HK-2 (cell line): ENCODE measurements at regions not wholly inside any gene's neighbourhood (a gene's known extent, or its start where the extent isn't known, plus 50 kb on each side); places are given as distances from the start of the nearest gene placed in this dataset.
"Not testable (repeated sequence)": the region's sequence is repeated elsewhere in the genome, so short reads cannot be mapped to it uniquely, and the experiment has no call there.

Experiments used
- DNase-seq: peaks from one replicate; pipeline ENCODE4 v3.0.0-alpha.2; 2018; ENCODE audit not compliant: unreplicated experiment

GRCh38 chr12:73517859-73518258 is 1019.8 kb upstream of the ATXN7L3B start:
- no peak for DNase-seq

DNA sequence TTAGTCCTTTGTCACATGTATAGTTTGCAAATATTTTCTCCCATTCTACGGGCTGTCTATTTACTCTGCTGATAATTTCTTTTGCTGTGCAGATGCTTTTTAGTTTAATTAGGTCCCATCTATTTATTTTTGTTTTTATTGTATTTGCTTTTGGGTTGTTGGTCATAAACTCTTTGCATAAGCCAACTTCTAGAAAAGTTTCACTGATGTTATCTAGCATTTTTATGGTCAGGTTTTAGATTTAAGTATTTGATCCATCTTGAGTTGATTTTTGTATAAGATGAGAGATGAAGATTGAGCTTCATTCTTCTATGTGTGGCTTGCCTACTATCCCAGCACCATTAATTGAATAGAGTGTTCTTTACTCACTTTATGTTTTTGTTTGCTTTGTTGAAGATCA is 1008.4 kb upstream of the ATXN7L3B start:
- DNase-seq, result no peak

DNA sequence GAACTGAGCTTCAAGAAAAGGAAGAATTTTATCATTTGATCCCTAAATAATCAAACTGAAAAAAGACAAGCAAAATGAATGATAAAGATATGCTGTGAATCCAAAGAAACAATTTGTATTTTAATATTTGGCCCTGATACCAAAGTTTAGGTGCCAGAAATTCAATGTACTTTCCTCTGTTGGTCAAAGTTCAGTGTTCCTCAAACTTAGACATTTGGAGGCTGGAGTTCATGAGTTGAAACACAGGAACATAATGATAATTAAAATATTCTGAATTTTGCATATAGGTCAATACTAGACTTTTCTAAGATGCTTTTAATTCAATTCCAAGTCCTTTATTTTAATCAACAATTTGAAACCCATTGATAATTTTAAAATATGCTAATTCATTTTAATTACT is 1007.7 kb upstream of the ATXN7L3B start:
- no peak for DNase-seq

GRCh38 chr12:73531752-73532151 is 1005.9 kb upstream of the ATXN7L3B start:
- DNase-seq, result no peak

DNA sequence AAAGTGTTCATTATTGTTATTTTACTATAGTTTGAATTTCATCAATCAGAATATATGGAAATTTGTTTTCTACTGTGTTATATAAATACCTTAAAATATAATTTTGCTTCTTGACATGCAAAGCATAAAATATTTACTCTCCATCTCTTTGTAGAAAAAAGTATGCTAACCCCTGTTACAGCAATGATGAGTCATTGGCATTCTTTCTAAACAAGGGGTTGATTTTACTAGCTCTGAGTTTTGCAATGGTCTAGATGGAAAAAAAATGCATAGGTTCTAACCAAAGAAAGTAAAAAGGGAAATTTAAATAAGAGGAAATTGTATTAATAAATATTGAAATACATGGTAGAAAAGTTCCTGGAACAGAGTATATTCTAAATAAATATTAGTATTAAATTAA is 990.2 kb upstream of the ATXN7L3B start:
- no peak for DNase-seq

DNA sequence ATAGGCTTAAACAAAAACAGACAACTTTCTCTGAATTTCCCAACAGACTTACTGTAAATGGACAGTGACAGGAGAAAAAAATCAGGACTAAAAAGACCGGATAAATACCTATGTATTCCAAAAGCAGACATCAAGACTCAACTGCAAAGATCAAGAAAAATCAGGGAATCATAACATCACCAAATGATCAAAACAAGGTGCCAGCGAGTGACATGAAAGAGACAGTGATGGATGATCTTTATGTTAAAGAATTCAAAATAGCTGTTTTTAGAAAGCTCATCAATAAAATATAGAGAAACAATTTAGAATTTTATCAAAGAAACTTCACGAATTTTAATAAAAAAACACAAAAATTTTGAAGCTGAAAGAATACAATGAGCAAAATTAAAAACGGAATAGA is 952.5 kb upstream of the ATXN7L3B start:
- DNase-seq, result no peak

- no peak for DNase-seq
Observed at GRCh38 chr12:73589220-73589619, 948.4 kb upstream of the ATXN7L3B start.

- no peak for DNase-seq
Observed at GRCh38 chr12:73598626-73599025, 939.0 kb upstream of the ATXN7L3B start.

DNA sequence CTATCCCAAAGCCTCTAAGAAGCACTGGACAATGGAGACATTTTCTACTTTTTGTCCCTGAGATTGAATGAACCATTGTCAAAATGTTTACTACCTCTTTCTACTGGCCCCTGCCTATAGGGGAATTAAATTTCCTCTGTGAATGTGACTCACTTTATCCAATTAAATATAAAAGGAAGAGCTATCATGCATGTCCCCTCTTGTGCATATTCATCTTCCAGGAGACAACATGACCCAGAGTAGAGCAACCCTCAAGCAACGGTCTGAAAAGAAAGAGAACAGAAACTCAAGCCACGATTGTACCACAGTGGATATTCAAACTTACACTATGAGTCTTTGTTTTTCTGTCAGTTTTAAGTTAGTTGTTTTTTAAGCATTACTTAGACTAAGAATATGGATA is 938.4 kb upstream of the ATXN7L3B start:
- no peak for DNase-seq

DNA sequence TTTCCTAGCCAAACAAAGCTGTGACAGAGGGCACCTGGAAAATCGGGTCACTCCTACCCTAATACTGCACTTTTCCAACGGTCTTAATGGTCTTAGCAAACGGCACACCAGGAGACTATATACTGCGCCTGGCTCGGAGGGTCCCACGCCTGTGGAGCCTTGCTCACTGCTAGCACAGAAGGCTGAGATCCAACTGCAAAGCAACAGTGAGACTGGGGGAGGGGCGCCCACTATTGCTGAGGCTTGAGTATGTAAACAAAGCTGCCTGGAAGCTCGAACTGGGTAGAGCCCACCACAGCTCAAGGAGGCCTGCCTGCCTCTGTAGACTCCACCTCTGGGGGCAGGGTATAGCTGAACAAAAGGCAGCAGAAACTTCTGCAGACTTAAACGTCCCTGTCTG is 931.7 kb upstream of the ATXN7L3B start:
- not testable (repeated sequence) for DNase-seq

DNA sequence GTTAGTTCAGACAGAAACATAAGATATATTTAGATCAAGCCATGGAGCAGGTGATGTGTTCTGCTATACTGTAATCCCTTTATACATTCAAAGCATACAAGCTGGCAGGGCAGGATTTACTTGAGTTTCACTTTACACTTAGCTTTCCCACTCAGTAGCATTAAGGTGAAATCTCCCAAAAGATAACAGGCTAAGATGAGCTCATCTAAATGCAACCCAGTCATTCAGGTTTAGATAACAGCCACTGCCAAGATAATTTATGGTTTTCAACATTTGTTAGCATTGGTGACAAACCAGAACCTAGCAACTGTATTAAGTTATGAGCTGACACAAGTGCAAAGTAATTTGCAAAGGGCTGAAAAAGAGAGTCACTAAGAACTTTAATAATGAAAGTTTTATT is 925.1 kb upstream of the ATXN7L3B start:
- DNase-seq, result no peak

GRCh38 chr12:73623421-73623820 is 914.2 kb upstream of the ATXN7L3B start:
- no peak for DNase-seq

DNA sequence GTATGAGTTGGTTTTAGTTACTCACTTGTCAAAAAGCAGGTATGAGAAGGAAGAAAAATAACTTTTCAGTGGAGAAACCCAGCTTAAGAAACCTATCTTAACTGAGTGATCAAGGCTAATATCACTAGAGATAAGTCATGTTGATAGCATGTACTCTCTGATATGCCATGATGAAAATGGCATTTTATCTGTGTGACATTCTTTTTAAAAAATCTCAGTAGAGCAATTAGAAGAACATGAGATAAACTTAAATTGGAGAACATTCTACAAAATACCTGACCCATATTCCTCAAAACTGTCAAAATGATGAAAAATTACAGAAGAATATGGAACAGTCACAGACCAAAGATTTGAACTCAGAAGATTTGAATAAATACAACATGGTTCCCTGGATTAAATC is 912.4 kb upstream of the ATXN7L3B start:
- no peak for DNase-seq

DNA sequence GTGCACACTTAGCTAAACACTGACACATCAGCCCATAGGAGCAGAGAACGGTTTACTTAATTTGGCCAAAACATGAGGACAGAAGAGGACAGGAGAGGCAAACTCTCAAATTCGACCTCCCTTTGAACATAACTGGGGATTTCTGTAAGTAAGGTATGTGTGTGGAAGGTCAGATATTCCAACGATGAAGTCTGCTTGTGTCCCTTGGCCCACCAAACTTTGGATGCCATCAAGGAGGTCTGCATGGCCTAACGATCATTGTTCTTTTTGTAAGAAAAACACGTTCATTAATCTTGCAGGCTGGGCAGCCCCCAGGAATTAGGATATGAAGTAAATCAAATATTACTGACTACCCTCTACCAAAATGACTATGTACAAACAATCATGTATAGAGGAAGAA is 908.5 kb upstream of the ATXN7L3B start:
- no peak for DNase-seq

DNA sequence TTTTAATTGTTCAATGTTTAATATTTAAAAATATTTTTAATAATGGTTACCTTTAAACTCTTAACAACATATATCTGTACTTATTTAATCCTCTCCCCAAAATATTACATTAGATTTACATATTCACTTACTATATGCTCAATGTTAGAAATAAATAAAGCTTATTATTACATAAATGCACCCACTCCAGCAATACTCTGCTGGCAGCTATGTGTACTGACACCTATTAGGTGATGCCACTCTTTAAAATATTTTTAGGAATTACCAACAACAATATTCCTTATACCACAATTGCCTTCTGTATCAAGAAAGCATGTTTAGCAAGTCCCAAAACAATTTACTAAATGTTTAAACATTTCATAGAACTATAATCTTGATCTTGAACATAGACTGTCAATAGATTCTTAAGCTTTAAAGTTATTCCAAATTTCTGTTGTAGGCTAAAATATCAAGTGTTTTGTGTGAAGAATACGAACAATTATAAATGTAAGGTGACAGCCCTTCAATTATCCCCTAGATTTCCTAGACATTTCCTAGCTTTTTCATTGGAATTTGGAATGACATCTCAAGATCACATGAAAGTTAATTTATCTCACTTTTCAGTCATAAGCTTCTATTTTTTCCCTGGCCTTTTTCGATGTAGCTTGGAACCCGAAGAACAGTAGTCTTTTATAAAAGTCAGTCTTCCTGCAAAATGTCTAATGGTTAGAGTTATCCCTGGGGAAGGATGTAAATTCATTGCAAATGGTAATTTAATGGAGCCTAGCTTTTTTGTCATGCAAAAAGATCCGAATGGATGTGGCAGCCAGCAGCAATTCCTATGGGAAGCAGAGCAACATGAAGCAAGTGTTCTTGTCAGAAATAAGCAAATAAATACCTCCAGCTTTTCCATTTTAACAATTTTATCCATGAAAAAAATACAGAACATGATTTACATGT is 907.5 kb upstream of the ATXN7L3B start:
- DNase-seq, result no peak

- DNase-seq, result no peak
Observed at GRCh38 chr12:73632191-73632590, 905.4 kb upstream of the ATXN7L3B start.

- DNase-seq, result no peak
Observed at GRCh38 chr12:73632661-73633060, 905.0 kb upstream of the ATXN7L3B start.

DNA sequence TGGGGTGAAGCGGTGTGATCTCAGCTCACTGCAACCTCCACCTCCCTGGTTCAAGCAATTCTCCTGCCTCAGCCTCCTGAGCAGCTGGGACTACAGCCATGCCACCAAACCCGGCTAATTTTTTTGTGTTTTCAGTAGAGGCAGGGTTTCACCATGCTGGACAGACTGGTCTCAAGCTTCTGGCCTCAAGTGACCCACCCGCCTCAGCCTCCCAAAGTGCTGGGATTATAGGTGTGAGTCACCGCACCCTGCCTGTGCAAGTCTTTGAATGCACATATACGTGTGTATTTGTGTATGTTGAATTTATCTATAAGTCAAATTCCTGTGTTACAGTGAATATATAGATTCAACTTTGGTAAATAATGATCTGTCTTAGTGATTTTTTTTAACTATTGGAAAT is 898.2 kb upstream of the ATXN7L3B start:
- not testable (repeated sequence) for DNase-seq

DNA sequence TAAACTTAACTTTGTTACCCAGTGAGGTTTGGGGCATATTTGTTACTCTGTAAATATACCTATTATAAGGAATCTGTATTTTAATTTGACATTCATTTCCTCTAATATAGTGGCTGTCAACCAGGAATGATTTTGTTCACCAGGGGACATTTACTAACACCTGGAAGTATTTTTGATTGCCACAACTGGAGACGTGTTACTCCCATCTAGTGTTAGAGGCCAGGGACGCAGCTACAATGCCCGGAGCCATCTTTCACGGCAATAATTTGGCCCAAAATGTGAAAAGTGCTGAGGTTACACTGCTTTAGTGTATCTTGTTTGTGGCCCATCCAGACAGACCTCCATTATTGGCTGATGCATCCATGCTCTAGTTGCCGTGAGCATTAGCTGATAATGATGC is 881.3 kb upstream of the ATXN7L3B start:
- DNase-seq, result no peak

DNA sequence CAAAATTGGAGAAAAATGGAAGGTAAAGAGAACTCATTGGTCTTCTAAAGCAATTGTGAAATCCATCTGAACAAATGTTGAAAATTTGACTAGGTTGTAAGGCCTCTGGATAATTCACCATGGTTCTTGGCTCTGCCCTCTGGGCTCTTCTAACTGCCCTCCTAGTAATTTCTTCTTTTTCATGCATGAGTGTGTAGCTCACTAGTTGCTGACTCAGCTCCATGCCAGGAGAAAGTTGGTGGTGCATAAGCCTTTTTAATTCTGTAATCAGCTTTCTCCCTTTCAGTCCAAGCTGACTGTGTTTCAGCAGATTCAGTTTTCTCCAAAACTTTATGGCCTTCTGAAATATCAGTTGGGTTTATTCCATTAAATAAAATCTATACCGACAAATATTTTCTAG is 877.8 kb upstream of the ATXN7L3B start:
- no peak for DNase-seq

DNA sequence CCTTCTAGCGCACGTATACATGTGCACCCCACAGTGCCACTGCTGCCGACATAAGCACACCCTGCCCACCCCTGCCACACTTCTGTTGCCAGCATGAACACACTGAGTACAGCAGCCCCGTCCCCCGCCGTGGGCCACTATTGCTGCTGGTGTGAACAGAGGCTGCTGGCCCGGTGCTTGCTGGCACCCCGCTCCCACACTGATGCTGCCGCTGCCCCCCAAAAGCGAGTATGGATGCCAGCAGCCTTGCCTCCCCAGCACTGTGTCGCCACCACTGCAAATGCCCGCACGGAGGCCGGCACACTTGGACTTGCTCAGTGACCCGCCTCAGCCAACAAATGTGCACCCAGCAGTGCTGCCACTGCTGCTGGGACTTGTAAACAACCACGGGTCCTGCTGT is 872.4 kb upstream of the ATXN7L3B start:
- DNase-seq, result no peak

DNA sequence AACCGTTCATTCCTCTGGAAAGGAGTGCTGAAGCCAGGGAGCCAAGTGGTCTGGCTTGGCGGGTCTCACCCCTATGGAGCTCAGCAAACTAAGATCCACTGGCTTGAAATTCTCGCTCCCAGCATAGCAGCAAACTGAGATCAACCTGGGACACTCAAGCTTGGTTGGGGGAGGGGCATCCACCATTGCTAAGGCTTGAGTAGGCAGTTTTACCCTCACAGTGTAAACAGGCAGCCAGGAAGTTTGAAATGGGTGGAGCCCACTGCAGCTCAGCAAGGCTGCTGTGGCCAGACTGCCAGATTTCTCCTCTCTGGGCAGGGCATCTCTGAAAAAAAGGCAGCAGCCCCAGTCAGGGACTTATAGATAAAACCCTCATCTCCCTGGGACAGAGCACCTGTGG is 866.1 kb upstream of the ATXN7L3B start:
- not testable (repeated sequence) for DNase-seq

GRCh38 chr12:73677520-73678291 is 859.9 kb upstream of the ATXN7L3B start:
- DNase-seq, result no peak
